Mammary epithelial cell (primary cell): ENCODE measurements at regions not wholly inside any gene's neighbourhood (a gene's known extent, or its start where the extent isn't known, plus 50 kb on each side); places are given as distances from the start of the nearest gene placed in this dataset.

Experiments used
- EZH2 ChIP-seq: IDR thresholded peaks from 2 replicates; pipeline ENCODE4 v1.6.1; 2012; ENCODE audit warnings: low read length, inconsistent platforms, borderline replicate concordance
- TF ChIP-seq, protein P1 (sequence below), 2 donors: IDR thresholded peaks in 1 of 2; conservative IDR thresholded peaks in 1 of 2; 2 replicates each; pipeline ENCODE4 v1.5.1; 2011 to 2012; ENCODE audit warnings: inconsistent platforms in 2 of 2, low read length in 2 of 2, mild to moderate bottlenecking in 2 of 2, control low read depth in 1 of 2, low read depth in 1 of 2; ENCODE audit not compliant: insufficient read depth in 1 of 2; ENCODE audit errors: extremely low read depth in 1 of 2

DNA sequence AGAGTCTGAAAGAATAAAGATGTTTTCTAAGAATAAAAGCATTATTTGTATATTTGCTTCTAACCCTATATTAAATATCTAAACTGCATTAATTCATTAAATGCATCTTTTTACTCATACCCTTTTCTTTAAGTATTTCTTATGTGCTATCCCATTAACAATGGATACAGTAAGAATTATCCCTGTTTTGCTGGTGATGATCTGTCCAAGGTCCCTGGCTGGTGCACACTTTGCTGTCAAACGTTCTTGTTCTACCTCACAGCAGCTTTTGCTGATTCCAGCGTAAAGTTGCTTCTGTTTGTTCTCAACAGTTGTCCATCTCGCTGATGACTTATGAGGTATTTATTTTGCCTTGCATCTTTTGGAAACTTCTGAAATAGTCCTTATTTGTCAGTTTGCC is 504.0 kb downstream of the PLCL1 start:
- no peak for TF ChIP-seq EZH2
- TF ChIP-seq, protein P1, sequence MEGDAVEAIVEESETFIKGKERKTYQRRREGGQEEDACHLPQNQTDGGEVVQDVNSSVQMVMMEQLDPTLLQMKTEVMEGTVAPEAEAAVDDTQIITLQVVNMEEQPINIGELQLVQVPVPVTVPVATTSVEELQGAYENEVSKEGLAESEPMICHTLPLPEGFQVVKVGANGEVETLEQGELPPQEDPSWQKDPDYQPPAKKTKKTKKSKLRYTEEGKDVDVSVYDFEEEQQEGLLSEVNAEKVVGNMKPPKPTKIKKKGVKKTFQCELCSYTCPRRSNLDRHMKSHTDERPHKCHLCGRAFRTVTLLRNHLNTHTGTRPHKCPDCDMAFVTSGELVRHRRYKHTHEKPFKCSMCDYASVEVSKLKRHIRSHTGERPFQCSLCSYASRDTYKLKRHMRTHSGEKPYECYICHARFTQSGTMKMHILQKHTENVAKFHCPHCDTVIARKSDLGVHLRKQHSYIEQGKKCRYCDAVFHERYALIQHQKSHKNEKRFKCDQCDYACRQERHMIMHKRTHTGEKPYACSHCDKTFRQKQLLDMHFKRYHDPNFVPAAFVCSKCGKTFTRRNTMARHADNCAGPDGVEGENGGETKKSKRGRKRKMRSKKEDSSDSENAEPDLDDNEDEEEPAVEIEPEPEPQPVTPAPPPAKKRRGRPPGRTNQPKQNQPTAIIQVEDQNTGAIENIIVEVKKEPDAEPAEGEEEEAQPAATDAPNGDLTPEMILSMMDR (conservative IDR thresholded peaks at IDR 0.05 in 1 of 2, IDR thresholded peaks at IDR 0.05 in 1 of 2; ENCODE audit: extremely low read depth in 1 of 2, insufficient read depth in 1 of 2, low read depth in 1 of 2, low read length in 2 of 2): no peak
